ENCODE measurements at regions not wholly inside any gene's neighbourhood (a gene's known extent, or its start where the extent isn't known, plus 50 kb on each side); places are given as distances from the start of the nearest gene placed in this dataset.

DNA sequence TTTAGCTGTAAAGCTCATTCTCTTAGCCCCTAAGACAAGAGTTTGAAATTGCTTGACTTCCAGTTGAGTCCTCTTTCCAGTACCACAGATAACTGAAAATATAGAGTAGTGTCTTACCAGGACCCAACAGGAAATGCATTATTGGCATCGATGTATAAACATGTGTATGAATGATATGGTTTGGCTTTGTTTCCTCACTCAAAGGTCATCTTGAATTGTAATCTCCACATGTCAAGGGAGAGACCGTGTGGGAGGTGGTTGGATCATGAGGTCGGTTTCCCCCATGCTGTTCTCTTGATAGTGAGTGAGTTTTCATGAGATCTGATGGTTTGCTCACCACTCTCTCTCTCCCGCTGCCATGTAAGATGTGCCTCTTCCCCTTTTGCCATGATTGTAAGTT is 745.0 kb downstream of the TMEM182 start:
- DNase-seq (ENCODE audit: low spot score) = no peak

GRCh38 chr2:103512442-103512841 is 750.6 kb downstream of the TMEM182 start:
- DNase-seq (ENCODE audit: low spot score) = no peak

DNA sequence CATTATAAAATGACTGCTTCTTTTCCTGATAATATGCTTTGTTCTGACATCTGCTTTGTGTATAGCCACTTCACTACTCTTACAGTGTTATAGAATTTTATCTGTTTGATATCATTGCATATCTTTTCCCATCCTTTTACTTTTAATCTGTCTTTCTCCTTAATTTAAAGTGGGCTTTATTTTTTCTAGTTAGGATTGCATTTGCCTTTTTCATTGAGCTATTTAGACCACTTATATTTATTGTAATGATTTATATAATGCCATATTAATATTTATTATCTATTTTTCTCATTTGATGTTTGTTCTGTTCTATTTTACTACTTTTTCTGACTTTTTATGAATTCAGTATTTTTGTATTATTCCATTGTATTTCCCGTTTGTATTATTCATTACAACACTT is 758.7 kb downstream of the TMEM182 start:
- DNase-seq (ENCODE audit: low spot score) = no peak

DNA sequence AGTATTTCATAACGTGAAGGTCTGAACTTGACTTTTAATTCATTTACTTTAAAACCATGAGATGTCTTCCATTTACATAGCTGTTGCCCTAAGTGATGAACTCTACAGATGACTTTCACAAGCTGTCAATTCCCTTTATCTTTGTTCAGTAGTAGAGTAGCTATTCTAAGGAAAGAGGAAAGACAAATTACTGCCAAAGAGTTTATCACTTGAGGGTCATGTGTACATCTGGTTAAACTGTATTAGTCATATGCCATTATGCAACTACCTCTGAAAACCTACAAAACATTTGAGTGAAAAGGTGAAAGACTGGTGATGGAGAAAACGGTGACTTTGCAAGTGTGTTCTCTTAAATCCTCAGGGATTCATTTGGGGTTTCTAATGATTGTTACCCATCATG is 763.9 kb downstream of the TMEM182 start:
- no peak for DNase-seq (ENCODE audit: low spot score)

DNA sequence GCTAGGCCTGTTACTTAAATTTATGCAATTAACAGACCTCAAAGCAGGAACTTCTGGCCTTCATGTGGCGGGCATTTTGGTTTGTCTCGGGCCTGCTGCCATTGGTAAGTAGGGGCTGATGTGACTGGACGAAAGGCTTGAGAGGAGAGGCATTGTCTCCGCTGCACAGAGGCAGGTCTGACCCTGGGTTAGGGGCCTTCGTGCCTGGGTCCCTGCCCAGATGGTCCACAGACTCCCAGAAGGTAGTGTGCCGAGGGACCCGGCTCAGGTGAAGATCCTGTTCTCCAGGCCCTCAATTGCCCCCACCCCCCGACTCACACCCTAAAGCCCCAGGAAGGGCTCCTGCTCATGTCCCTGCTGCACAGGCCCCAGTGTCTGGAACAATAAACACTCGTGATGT is 764.9 kb downstream of the TMEM182 start:
- no peak for DNase-seq (ENCODE audit: low spot score)

GRCh38 chr2:103527278-103527677 is 765.4 kb downstream of the TMEM182 start:
- no peak for DNase-seq (ENCODE audit: low spot score)

DNA sequence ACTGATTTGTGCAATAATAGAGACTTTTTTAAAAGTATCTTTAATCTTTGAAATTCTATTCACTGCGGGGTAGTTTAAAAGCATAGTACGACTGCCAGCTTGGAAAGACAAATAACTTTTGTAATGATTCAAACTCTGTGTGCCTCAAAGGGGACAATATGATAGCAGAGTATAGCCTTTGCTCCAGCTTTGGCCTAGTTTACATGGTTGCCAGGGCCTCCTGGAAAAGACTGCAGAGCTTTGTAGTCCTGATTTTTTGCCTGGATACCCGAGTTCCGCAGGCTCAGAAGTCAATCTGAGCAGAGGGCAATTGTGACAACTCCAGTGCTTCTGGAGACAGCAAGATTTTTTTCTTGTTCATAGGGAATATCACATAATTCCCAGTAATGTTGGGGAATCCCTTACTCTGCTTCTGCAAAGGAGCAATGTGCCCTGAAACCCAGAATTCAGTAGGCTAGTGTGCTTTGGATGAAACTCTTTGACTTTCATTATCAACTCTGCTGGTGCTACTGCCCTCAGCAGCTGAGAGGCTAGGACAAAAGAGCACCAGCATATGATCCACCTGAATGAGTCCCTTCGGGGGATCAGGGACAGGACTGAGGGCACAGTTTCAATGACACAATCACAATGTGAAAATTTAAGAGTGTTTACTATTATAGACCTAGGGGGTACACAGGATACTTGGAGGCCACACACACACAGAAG is 768.1 kb downstream of the TMEM182 start:
- no peak for DNase-seq (ENCODE audit: low spot score)

- no peak for DNase-seq (ENCODE audit: low spot score)
Observed at GRCh38 chr2:103552775-103553174, 790.9 kb downstream of the TMEM182 start.

DNA sequence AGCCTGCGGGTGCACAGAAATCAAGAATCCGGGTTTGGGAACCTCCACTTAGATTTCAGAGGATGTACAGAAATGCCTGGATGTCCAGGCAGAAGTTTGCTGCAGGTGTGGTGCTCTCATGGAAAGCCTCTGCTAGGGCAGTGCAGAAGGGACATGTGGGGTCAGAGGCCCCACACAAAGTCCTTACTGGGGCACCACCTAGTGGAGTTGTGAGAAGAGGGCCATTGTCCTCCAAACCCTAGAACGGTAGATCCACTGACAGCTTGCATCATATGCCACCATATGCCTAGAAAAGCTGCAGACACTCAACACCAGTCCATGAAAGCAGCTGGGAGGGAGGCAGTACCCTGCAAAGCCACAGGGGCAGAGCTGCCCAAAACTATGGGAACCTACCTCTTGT is 833.0 kb downstream of the TMEM182 start:
- DNase-seq (ENCODE audit: low spot score) = no peak

DNA sequence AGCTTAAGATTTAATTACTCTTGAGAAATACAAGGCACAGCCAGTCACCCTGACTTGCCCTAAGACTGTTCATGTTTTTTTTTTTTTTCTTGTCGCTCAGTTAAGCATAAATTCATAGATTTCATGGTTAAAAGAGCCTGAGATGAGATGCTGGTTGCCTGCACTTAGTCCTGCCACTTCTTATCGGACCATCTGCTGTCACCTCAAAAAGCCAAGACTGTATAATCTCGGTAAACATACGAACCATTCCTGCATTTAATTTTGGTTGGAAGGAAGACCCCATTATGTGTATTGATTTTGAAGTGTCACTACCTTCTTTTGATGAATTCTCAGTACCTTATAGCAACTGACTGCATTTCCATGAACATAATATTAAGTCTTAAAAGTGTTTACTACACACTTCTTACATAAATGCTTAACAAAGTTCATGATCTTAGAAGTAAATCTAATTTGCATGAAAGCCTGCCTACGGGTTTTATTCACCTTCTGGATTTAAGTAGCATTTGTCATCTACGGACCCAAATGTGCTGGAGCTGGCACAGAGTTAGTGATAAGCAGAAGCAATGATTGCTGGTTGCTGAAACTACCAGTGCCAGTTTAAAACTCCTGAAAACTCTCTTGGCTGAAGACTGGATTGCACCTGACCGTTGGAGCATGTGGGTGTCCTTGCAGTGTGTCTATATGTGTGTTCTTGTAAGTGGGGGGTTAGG is 843.4 kb downstream of the TMEM182 start:
- no peak for DNase-seq (ENCODE audit: low spot score)

- no peak for DNase-seq (ENCODE audit: low spot score)
Observed at GRCh38 chr2:103615611-103616105, 853.8 kb downstream of the TMEM182 start.

DNA sequence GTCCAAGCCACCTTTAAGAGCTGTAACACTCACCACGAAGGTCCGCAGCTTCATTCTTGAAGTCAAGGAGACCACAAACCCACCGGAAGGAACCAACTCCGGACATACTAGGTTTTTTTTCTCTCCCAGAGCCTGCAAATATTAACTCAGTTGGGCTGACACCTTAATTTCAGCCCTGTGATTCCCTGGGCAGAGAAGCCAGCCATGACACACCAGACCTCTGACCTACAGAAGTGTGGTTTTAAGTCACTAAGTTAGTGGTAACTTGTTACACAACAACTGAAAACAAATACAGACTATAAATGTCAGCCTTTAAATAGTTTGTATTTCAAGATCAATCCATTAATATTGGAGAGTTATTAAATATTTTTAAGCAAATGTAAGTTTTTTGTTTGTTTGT is 855.1 kb downstream of the TMEM182 start:
- no peak for DNase-seq (ENCODE audit: low spot score)

- no peak for DNase-seq (ENCODE audit: low spot score)
Observed at GRCh38 chr2:103618112-103618511, 856.3 kb downstream of the TMEM182 start.

GRCh38 chr2:103627301-103627700 is 865.5 kb downstream of the TMEM182 start:
- DNase-seq (ENCODE audit: low spot score) = no peak

DNA sequence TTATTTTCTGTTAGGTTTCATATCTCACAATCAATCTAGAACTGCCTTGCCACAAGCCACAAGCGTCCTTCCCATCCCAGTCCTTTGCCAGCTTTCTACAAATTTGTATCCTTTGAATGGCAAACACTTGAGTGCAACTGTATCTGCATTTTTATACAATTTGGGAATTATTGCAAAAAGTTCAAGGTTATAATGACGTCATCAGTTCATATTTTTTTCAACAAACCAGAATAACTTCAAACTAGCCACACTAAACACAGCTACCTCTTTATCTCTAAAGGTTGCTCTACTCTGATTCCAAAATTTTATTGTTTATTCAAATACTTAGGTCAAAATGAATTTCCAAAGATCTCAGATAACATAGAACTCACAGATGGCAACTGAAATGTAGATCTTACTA is 877.1 kb downstream of the TMEM182 start:
- DNase-seq (ENCODE audit: low spot score) = no peak

DNA sequence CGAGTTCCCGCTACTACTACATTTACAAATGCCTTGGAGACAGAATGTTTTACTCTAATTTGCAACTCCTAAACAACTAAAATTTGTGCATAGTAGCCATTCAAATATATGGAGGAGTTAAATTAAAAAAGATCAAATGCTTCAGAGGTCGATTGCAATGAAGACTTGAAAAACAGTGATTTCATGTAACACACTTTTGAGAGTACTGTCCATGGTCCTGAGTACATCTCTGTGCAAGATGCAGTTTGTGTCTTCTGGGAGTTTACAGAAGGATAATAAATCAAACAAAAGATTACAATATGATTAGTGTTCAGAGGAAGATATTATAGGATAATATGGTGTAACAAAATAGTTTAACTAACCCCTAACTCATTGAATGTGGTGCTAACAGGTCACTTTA is 894.7 kb downstream of the TMEM182 start:
- no peak for DNase-seq (ENCODE audit: low spot score)

DNA sequence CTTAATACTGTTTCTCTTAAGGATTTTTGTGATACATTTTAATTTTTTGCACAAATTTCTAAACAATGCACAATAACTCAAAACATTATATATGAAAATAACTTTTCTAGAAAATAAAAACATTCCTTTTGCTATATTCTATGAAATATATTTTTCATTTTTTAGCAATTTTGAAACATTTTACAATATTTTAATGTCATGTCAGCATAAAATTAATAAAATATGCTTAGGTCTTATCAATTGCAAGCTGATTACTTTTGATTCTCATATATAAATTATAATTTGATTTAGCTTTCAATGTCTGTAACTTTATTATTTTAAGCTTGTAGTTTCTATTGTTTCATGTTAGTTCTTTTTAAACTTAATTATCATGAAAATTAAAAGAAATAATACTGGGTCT is 898.7 kb downstream of the TMEM182 start:
- DNase-seq (ENCODE audit: low spot score) = no peak

GRCh38 chr2:103660947-103661346 is 899.1 kb downstream of the TMEM182 start:
- no peak for DNase-seq (ENCODE audit: low spot score)

- no peak for DNase-seq (ENCODE audit: low spot score)
Observed at GRCh38 chr2:103664690-103665089, 902.9 kb downstream of the TMEM182 start.

DNA sequence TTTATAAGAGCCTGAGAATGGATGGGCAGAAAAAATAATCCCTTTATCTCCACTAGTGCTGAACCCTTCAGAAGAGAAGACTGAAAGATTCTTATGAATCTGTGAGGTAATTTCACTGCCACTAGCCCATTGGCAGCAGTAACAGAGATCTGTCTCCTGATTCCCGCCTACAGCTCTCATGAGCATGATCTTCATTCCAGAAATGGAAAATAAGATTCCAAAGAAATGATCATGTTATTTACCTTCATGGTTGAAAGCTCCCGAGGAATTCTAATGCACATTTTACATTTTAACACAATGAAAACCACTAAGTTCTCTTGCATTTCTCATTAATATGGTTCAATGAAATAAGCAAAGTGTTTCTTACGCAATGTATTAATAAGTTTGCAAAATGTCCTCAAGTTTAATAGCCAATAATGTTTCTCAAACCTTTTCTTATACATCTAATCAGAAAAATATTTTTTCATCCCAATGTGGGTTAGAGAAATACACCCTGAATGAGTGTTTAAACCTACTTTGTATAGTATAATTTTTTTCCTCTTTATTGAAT is 905.6 kb downstream of the TMEM182 start:
- no peak for DNase-seq (ENCODE audit: low spot score)

DNA sequence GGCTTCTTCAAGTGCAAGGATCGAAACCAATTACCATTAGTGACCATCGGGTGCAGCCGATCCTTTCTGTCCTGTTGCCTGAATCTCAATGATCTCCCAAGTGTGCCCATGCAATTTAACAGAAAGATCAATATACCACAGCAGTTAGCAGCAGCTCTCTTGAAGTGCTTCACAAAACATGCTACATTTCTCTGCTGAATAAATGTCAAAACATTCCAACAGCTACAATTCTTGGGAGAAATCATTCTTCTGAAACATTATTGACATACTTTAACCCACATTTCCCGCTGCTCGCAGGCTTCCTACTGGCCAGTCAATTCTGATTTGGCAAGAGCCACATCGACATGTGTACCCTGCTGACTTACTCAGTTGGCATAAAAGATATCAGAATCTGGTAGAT is 907.7 kb downstream of the TMEM182 start:
- no peak for DNase-seq (ENCODE audit: low spot score)

Data from cerebellar cortex (tissue), 1 donor.